RWPE2 (cell line): ENCODE measurements at regions not wholly inside any gene's neighbourhood (a gene's known extent, or its start where the extent isn't known, plus 50 kb on each side); places are given as distances from the start of the nearest gene placed in this dataset.
A peak's percentile ranks its signal among the peaks of the same experiment; 100 is the strongest.
"Not testable (repeated sequence)": the region's sequence is repeated elsewhere in the genome, so short reads cannot be mapped to it uniquely, and the experiment has no call there.

Source experiments
- ATAC-seq: fragments of 200-7000 bp; cut with Tn5 transposase; 3 replicates; pipeline ENCODE4 v1.9.1; 2021; ENCODE audit warnings: low read depth
- DNase-seq: peaks from one replicate; pipeline ENCODE4 v3.0.0-alpha.2; 2020; ENCODE audit warnings: low spot score
- H3K27ac ChIP-seq: fragments of 450-650 bp; 2 replicates; pipeline ENCODE4 v1.5.1; 2017; ENCODE audit warnings: mild to moderate bottlenecking; ENCODE audit not compliant: poor library complexity, severe bottlenecking
- H3K27me3 ChIP-seq: fragments of 250-450 bp; sonication (Bioruptor Pico); 2 replicates; pipeline ENCODE4 v1.5.1; 2021; ENCODE audit warnings: mild to moderate bottlenecking, moderate library complexity; ENCODE audit not compliant: insufficient read depth, poor library complexity, severe bottlenecking
- H3K36me3 ChIP-seq: fragments of 250-450 bp; sonication (Bioruptor Pico); 2 replicates; pipeline ENCODE4 v1.5.1; 2020; ENCODE audit warnings: low read depth, mild to moderate bottlenecking, moderate library complexity
- H3K4me1 ChIP-seq: fragments of 250-450 bp; sonication (Bioruptor Pico); 2 replicates; pipeline ENCODE4 v1.5.1; 2021; ENCODE audit warnings: mild to moderate bottlenecking, moderate library complexity; ENCODE audit not compliant: insufficient read depth, poor library complexity, severe bottlenecking
- H3K4me3 ChIP-seq: fragments of 250-450 bp; sonication (Bioruptor Pico); 2 replicates; pipeline ENCODE4 v1.5.1; 2021; ENCODE audit warnings: mild to moderate bottlenecking, moderate library complexity; ENCODE audit not compliant: severe bottlenecking
- H3K9me3 ChIP-seq: fragments of 250-450 bp; sonication (Bioruptor Pico); 2 replicates; pipeline ENCODE4 v1.5.1; 2021; ENCODE audit warnings: mild to moderate bottlenecking, moderate library complexity; ENCODE audit not compliant: severe bottlenecking
- CTCF ChIP-seq: fragments of 450-650 bp; IDR thresholded peaks from one replicate; pipeline ENCODE4 v1.5.1; 2017; ENCODE audit warnings: mild to moderate bottlenecking, moderate library complexity; ENCODE audit not compliant: poor library complexity, severe bottlenecking

GRCh38 chr10:37733822-37734221 is 123.6 kb downstream of the ZNF248 start:
- Histone ChIP-seq H3K9me3 (no peaks in the 10 kb centered on the region), H3K36me3 (no peaks in the 10 kb centered on the region), H3K27ac (no peak overlapping the region), H3K27me3 (no peaks in the 10 kb centered on the region), H3K4me1 (no peaks in the 10 kb centered on the region), H3K4me3 (no peak overlapping the region)
- no peak for TF ChIP-seq CTCF
- ATAC-seq (no peak), DNase-seq (no peak)

GRCh38 chr10:37732685-37733084 is 124.7 kb downstream of the ZNF248 start:
- Histone ChIP-seq H3K4me3 (no peak overlapping the region), H3K9me3 (no peaks in the 10 kb centered on the region), H3K4me1 (no peaks in the 10 kb centered on the region), H3K27ac (no peak overlapping the region), H3K27me3 (no peaks in the 10 kb centered on the region), H3K36me3 (no peaks in the 10 kb centered on the region)
- no peak for DNase-seq
- no peak for TF ChIP-seq CTCF
- peak; percentile 64 for ATAC-seq

GRCh38 chr10:37728830-37729229 is 128.6 kb downstream of the ZNF248 start:
- H3K4me3 ChIP-seq: no peak overlapping the region
- ATAC-seq (no peak), DNase-seq (no peak)
- no peak for TF ChIP-seq CTCF
- no peaks in the 10 kb centered on the region for H3K9me3 ChIP-seq
- H3K4me1 ChIP-seq: no peaks in the 10 kb centered on the region
- H3K36me3 ChIP-seq: no peaks in the 10 kb centered on the region
- no peak overlapping the region for H3K27ac ChIP-seq
- H3K27me3 ChIP-seq: no peaks in the 10 kb centered on the region

- Histone ChIP-seq H3K27me3 (no peaks in the 10 kb centered on the region), H3K4me3 (no peak overlapping the region), H3K4me1 (no peaks in the 10 kb centered on the region), H3K36me3 (no peaks in the 10 kb centered on the region), H3K9me3 (no peaks in the 10 kb centered on the region), H3K27ac (no peak overlapping the region)
- no peak for ATAC-seq
- no peak for DNase-seq
- no peak for TF ChIP-seq CTCF
Measured at GRCh38 chr10:37727491-37728352, 129.7 kb downstream of the ZNF248 start.

GRCh38 chr10:37721100-37721499 is 136.3 kb downstream of the ZNF248 start:
- Histone ChIP-seq H3K4me1 (no peaks in the 10 kb centered on the region), H3K4me3 (no peak overlapping the region), H3K36me3 (no peaks in the 10 kb centered on the region), H3K27ac (no peak overlapping the region), H3K27me3 (no peaks in the 10 kb centered on the region), H3K9me3 (no peaks in the 10 kb centered on the region)
- DNase-seq (no peak), ATAC-seq (no peak)
- no peak for TF ChIP-seq CTCF

GRCh38 chr10:37718060-37718459 is 139.3 kb downstream of the ZNF248 start:
- H3K36me3 ChIP-seq, ATAC-seq, H3K27me3 ChIP-seq, H3K27ac ChIP-seq, H3K9me3 ChIP-seq, H3K4me3 ChIP-seq, H3K4me1 ChIP-seq, DNase-seq: not testable (repeated sequence)
